Mesenchymal stem cell (in vitro differentiated cells and primary cell): ENCODE measurements at regions not wholly inside any gene's neighbourhood (a gene's known extent, or its start where the extent isn't known, plus 50 kb on each side); places are given as distances from the start of the nearest gene placed in this dataset.

Experiments
- DNase-seq: peaks from one replicate; pipeline ENCODE4 v3.0.0-alpha.2; 2013
- H2AFZ ChIP-seq: one replicate; pipeline ENCODE4 v1.6.1; 2013; ENCODE audit warnings: low read depth, mild to moderate bottlenecking, control low read depth, inconsistent platforms, low read length, moderate library complexity
- H2AK5ac ChIP-seq: 2 replicates; pipeline ENCODE4 v1.6.1; 2013; ENCODE audit warnings: low read length, moderate library complexity, mild to moderate bottlenecking, inconsistent platforms; ENCODE audit not compliant: severe bottlenecking
- H2BK120ac ChIP-seq: one replicate; pipeline ENCODE4 v1.6.1; 2013; ENCODE audit warnings: low read depth, mild to moderate bottlenecking, inconsistent platforms, low read length, moderate library complexity
- H2BK12ac ChIP-seq, 2 experiments: one replicate each; pipeline ENCODE4 v1.6.1; 2013; ENCODE audit warnings: inconsistent platforms in 2 of 2, low read length in 2 of 2, mild to moderate bottlenecking in 2 of 2, moderate library complexity in 2 of 2, control low read depth in 1 of 2
- H2BK15ac ChIP-seq: one replicate; pipeline ENCODE4 v1.6.1; 2013; ENCODE audit warnings: mild to moderate bottlenecking, low read depth, inconsistent platforms; ENCODE audit not compliant: poor library complexity, severe bottlenecking
- H2BK5ac ChIP-seq: 2 replicates; pipeline ENCODE4 v1.6.1; 2013; ENCODE audit warnings: low read depth, mild to moderate bottlenecking, low read length, control low read depth, inconsistent platforms; ENCODE audit not compliant: poor library complexity, severe bottlenecking
- H3K14ac ChIP-seq, 2 experiments: one replicate each; pipeline ENCODE4 v1.6.1; 2013; ENCODE audit warnings: inconsistent platforms in 2 of 2, low read length in 2 of 2, control low read depth in 1 of 2, mild to moderate bottlenecking in 1 of 2, moderate library complexity in 1 of 2
- H3K18ac ChIP-seq, 2 experiments: one replicate each; pipeline ENCODE4 v1.6.1; 2013; ENCODE audit warnings: inconsistent platforms in 2 of 2, low read length in 2 of 2, control low read depth in 1 of 2, low read depth in 1 of 2, mild to moderate bottlenecking in 1 of 2
- H3K23ac ChIP-seq, 2 experiments: one replicate each; pipeline ENCODE4 v1.6.1; 2013; ENCODE audit warnings: inconsistent platforms in 2 of 2, low read length in 2 of 2, mild to moderate bottlenecking in 2 of 2, moderate library complexity in 2 of 2, control low read depth in 1 of 2
- H3K27ac ChIP-seq: 2 replicates; pipeline ENCODE4 v1.5.1; 2013; ENCODE audit warnings: mild to moderate bottlenecking, moderate library complexity, low read length, control low read depth, inconsistent platforms; ENCODE audit not compliant: poor library complexity, severe bottlenecking
- H3K27me3 ChIP-seq, 2 experiments: 2 replicates each; pipeline versions ENCODE4 v1.6.1 to v1.7.0; 2013; ENCODE audit warnings: low read length in 2 of 2, mild to moderate bottlenecking in 2 of 2, moderate library complexity in 2 of 2, control low read depth in 1 of 2, inconsistent platforms in 1 of 2; ENCODE audit not compliant: control insufficient read depth in 1 of 2, insufficient read depth in 1 of 2
- H3K36me3 ChIP-seq, 2 experiments: 2 replicates each; pipeline versions ENCODE4 v1.6.1 to v1.7.0; 2013; ENCODE audit warnings: low read length in 2 of 2, control low read depth in 1 of 2, inconsistent platforms in 1 of 2, low read depth in 1 of 2, mild to moderate bottlenecking in 1 of 2; ENCODE audit not compliant: insufficient read depth in 2 of 2, control insufficient read depth in 1 of 2
- H3K4ac ChIP-seq, 2 experiments: one replicate each; pipeline ENCODE4 v1.6.1; 2013; ENCODE audit warnings: inconsistent platforms in 2 of 2, low read length in 2 of 2, mild to moderate bottlenecking in 2 of 2, moderate library complexity in 2 of 2, control low read depth in 1 of 2, low read depth in 1 of 2
- H3K4me1 ChIP-seq: 2 replicates; pipeline ENCODE4 v1.6.1; 2013; ENCODE audit warnings: low read depth, low read length, control low read depth; ENCODE audit not compliant: control insufficient read depth, insufficient read depth
- H3K4me2 ChIP-seq: 2 replicates; pipeline ENCODE4 v1.6.1; 2013; ENCODE audit warnings: low read length, mild to moderate bottlenecking, inconsistent platforms; ENCODE audit not compliant: poor library complexity, severe bottlenecking
- H3K4me3 ChIP-seq, 2 experiments: 2 replicates each; pipeline versions ENCODE4 v1.5.1 to v1.7.0; 2013; ENCODE audit warnings: low read length in 2 of 2, mild to moderate bottlenecking in 2 of 2, control low read depth in 1 of 2, low read depth in 1 of 2; ENCODE audit not compliant: insufficient read depth in 1 of 2
- H3K79me1 ChIP-seq: replicated peaks from 2 replicates; pipeline ENCODE4 v1.6.1; 2013; ENCODE audit warnings: mild to moderate bottlenecking, control low read depth, low read length, inconsistent platforms; ENCODE audit not compliant: poor library complexity, severe bottlenecking
- H3K9ac ChIP-seq: 2 replicates; pipeline ENCODE4 v1.7.0; 2013; ENCODE audit warnings: mild to moderate bottlenecking, low read length, moderate library complexity
- H3K9me3 ChIP-seq: 2 replicates; pipeline ENCODE4 v1.7.0; 2013; ENCODE audit warnings: mild to moderate bottlenecking, low read length; ENCODE audit not compliant: control insufficient read depth
- H4K8ac ChIP-seq: one replicate; pipeline ENCODE4 v1.6.1; 2013; ENCODE audit warnings: inconsistent platforms, mild to moderate bottlenecking, low read length, moderate library complexity
- H4K91ac ChIP-seq: one replicate; pipeline ENCODE4 v1.6.1; 2013; ENCODE audit warnings: mild to moderate bottlenecking, low read length, inconsistent platforms
- WGBS: methylation state at CpG from one replicate; pipeline ENCODE4 v1.1.7; 2013; ENCODE audit warnings: mixed read lengths; 5-methylcytosine and 5-hydroxymethylcytosine counted together

DNA sequence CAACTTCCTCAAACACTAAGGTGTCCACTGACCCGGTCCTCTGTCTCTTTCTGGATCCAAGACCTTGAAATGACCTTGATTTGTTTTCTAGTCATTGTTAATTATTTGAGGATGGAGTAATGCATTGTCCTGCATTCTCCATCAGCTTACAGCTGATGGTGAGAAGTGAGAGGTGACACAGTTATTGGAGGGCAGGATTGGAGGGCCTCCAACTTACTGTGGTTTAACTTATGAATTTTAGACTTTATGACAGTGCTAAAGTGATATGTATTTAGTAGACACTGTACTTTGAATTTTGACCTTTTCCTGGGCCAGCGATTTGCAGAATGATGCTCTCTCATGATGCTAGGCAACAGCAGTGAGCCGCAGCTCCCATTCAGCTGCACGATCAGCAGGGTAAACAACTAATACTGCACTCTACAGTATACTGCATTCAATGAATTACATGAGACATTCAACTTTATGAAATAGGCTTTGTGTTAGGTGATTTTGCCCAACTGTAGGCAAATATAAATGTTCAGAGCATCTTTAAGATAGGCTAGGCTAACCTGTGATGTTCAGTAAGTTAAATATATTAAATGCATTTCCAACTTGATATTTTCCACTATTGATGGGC lies 200.0 kb upstream of the MEX3C start:
- H3K4me2 ChIP-seq: no peak overlapping the region
- H3K4me1 ChIP-seq: no peaks in the 10 kb centered on the region
- no peak overlapping the region for H3K18ac ChIP-seq
- no peak overlapping the region for H3K4ac ChIP-seq
- DNase-seq: no peak
- H4K91ac ChIP-seq: no peak overlapping the region
- H3K4me3 ChIP-seq: no peak overlapping the region
- H2BK15ac ChIP-seq: no peak overlapping the region
- H2AFZ ChIP-seq: no peak overlapping the region
- H3K9ac ChIP-seq: no peak overlapping the region
- H2BK5ac ChIP-seq: no peak overlapping the region
- no peaks in the 10 kb centered on the region for H3K36me3 ChIP-seq
- no peaks in the 10 kb centered on the region for H3K79me1 ChIP-seq
- H3K23ac ChIP-seq: no peak overlapping the region
- H3K27me3 ChIP-seq: no peaks in the 10 kb centered on the region
- 79% methylated on average over 3 of the region's 4 CpGs for WGBS
- no peak overlapping the region for H3K14ac ChIP-seq
- H3K27ac ChIP-seq: no peak overlapping the region
- no peak overlapping the region for H4K8ac ChIP-seq
- no peak overlapping the region for H2AK5ac ChIP-seq
- no peak overlapping the region for H2BK120ac ChIP-seq
- no peak overlapping the region for H2BK12ac ChIP-seq
- no peaks in the 10 kb centered on the region for H3K9me3 ChIP-seq

DNA sequence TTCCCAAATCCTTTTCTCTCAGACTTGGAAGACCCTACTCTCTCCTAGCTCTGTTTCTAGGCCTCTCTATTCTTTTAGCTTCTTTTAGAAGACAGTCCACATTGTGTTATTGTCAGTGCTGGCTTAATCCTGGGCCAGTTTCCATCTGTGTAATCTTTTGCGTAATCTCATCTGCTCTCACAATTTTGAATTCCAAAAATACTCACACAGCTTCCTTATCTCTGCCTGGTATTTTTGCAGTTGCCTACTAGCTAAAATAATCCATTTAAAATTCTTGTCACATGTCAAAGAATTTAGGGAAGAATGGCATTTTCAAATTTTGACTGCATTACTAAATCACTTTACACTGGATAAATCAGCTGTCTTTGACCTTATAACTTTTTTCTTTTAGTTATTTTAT lies 200.6 kb upstream of the MEX3C start:
- H3K27me3 ChIP-seq: no peaks in the 10 kb centered on the region
- H3K18ac ChIP-seq: no peak overlapping the region
- no peaks in the 10 kb centered on the region for H3K36me3 ChIP-seq
- no peaks in the 10 kb centered on the region for H3K4me1 ChIP-seq
- no peak overlapping the region for H2BK15ac ChIP-seq
- H3K9me3 ChIP-seq: no peaks in the 10 kb centered on the region
- no peak for DNase-seq
- H3K27ac ChIP-seq: no peak overlapping the region
- H3K79me1 ChIP-seq: no peaks in the 10 kb centered on the region
- H2BK12ac ChIP-seq: no peak overlapping the region
- no peak overlapping the region for H3K9ac ChIP-seq
- no peak overlapping the region for H3K23ac ChIP-seq
- H3K4me3 ChIP-seq: no peak overlapping the region
- no peak overlapping the region for H3K14ac ChIP-seq
- 100% methylated on average over 1 of the region's 1 CpG for WGBS
- no peak overlapping the region for H3K4ac ChIP-seq
- no peak overlapping the region for H4K91ac ChIP-seq
- H2BK5ac ChIP-seq: no peak overlapping the region
- no peak overlapping the region for H4K8ac ChIP-seq
- no peak overlapping the region for H2BK120ac ChIP-seq
- H2AK5ac ChIP-seq: no peak overlapping the region
- H2AFZ ChIP-seq: no peak overlapping the region
- H3K4me2 ChIP-seq: no peak overlapping the region

DNA sequence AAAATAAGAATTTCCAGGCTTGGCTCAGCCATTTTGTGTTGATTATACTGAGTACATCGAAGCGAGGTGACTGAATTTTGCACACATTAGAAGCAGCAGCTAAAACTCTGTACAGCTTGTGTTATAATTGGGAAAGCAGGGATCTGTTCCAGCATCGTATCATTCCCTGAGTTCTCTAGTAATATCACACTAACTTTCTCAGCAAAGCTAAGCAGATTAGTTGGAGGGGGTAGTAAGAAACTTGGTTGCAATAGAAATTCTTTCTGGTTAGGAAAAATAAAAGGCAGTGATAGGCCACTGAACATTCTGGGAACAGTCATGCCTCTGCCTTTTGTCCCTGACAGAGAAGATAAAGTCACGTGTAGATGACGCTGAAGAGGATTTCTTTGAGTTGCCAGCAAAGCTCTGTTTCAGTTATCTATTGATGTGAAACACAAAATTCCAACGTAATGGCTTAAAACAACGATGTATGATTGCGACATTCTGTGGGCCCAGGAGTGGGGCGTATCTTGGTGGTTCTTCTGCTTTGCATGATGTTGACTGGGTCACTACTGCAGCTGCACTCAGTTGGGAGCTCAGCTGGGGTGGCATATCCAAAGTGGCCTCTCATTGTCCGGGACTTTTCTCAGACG lies 202.1 kb upstream of the MEX3C start:
- Histone ChIP-seq H3K14ac (no peak overlapping the region), H2BK5ac (no peak overlapping the region), H2BK15ac (no peak overlapping the region), H3K18ac (no peak overlapping the region), H4K8ac (no peak overlapping the region), H2BK120ac (no peak overlapping the region), H2BK12ac (no peak overlapping the region), H3K4ac (no peak overlapping the region), H4K91ac (no peak overlapping the region), H3K4me2 (no peak overlapping the region), H3K9ac (no peak overlapping the region), H3K4me3 (no peak overlapping the region), H2AFZ (no peak overlapping the region), H3K27ac (no peak overlapping the region), H3K79me1 (no peaks in the 10 kb centered on the region), H3K4me1 (no peaks in the 10 kb centered on the region), H3K9me3 (no peaks in the 10 kb centered on the region), H3K23ac (no peak overlapping the region), H3K27me3 (no peaks in the 10 kb centered on the region), H3K36me3 (no peaks in the 10 kb centered on the region), H2AK5ac (no peak overlapping the region)
- 95% methylated on average over 10 of the region's 11 CpGs for WGBS
- DNase-seq: no peak

DNA sequence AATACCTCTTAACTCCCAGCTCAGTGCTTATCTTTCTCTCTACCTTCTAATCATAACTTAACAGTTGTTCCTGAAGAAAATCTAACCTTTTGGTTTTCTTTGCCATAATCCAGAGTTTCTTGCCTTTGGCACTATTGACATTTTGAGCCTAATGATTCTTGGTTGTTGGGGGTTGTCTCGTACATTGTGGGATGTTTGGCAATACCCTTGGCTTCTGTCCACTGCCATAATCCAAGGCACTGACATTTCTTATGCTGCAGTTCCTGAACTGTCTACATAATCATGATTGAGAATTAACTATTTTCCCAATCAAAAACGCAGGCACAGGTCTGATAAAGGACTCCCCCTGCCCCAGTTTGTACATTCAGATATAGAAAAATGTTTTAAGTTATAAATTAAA lies 203.2 kb upstream of the MEX3C start:
- Histone ChIP-seq H2AFZ (no peak overlapping the region), H3K14ac (no peak overlapping the region), H2BK5ac (no peak overlapping the region), H4K8ac (no peak overlapping the region), H3K27ac (no peak overlapping the region), H4K91ac (no peak overlapping the region), H2BK15ac (no peak overlapping the region), H3K4me1 (no peaks in the 10 kb centered on the region), H3K9ac (no peak overlapping the region), H2AK5ac (no peak overlapping the region), H3K4me3 (no peak overlapping the region), H2BK120ac (no peak overlapping the region), H3K4me2 (no peak overlapping the region), H3K27me3 (no peaks in the 10 kb centered on the region), H3K79me1 (no peaks in the 10 kb centered on the region), H3K9me3 (no peaks in the 10 kb centered on the region), H3K23ac (no peak overlapping the region), H2BK12ac (no peak overlapping the region), H3K18ac (no peak overlapping the region), H3K4ac (no peak overlapping the region), H3K36me3 (no peaks in the 10 kb centered on the region)
- no peak for DNase-seq
- WGBS: 100% methylated on average over 1 of the region's 2 CpGs
